Activated T-cell treated with anti-CD3 and anti-CD28 coated beads, Interleukin-2, amount 50 U/mL, for 4 hours (primary cell): ENCODE measurements at regions not wholly inside any gene's neighbourhood (a gene's known extent, or its start where the extent isn't known, plus 50 kb on each side); places are given as distances from the start of the nearest gene placed in this dataset.
"Not testable (repeated sequence)": the region's sequence is repeated elsewhere in the genome, so short reads cannot be mapped to it uniquely, and the experiment has no call there.

Experiments used
- ATAC-seq, 2 donors: fragments of 200-7000 bp; cut with Tn5 transposase; one replicate each; pipeline ENCODE4 v1.10.0; 2021
- DNase-seq: peaks from one replicate; pipeline ENCODE4 v3.0.0-alpha.2; 2020
- H3K27me3 Mint-ChIP-seq: one replicate; pipeline ENCODE4 v1.8.0; 2021; ENCODE audit warnings: low read depth, mixed read lengths
- H3K36me3 Mint-ChIP-seq: one replicate; pipeline ENCODE4 v1.8.0; 2022; ENCODE audit warnings: mixed read lengths; ENCODE audit not compliant: insufficient read depth
- H3K4me1 Mint-ChIP-seq: one replicate; pipeline ENCODE4 v1.8.0; 2021; ENCODE audit warnings: low read depth, mixed read lengths
- H3K4me3 Mint-ChIP-seq: one replicate; pipeline ENCODE4 v1.8.0; 2021; ENCODE audit warnings: mild to moderate bottlenecking, moderate library complexity, mixed read lengths
- H3K9me3 Mint-ChIP-seq: one replicate; pipeline ENCODE4 v1.8.0; 2021; ENCODE audit warnings: mixed read lengths

DNA sequence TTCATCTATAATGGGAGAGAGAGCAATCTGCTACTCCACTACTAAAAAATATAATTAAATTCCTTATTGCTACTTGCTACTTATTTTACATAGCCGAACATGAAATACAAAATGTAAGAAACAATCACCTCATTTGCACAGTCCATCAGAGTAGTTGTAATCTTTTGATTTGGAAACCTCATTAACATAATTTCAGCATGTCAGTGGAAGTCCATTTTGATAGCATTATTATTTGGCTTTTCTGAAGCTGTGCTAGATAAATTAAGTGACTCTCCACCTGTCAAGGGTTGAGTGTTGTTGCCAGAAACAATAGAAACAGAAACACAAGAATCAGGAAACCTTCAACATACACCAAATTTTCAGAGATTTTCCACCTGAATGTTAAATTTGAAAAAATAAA is 250.0 kb downstream of the RFPL4B start:
- ATAC-seq, result no peak
- H3K9me3 Mint-ChIP-seq, result peaks cover 15% of the 10 kb centered on the region
- H3K27me3 Mint-ChIP-seq, result no peaks in the 10 kb centered on the region

DNA sequence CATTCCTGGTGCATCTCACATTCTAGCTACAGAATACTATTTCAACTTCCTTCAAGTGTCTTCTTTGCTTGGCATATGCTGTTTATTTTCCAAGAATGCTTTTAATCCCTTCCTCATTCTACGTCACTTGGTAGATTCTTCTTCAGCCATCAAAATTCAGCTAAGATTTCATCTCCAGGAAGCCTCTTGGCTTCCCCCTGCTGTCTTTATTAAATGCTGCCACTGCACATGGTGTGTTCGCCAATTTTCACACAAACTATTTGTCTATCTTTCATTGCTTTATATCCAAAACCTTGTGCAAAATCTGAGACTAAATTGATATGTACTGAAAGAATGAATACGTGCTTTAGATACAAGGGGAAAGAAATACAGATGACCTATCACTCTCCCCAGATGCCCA is 253.0 kb downstream of the RFPL4B start:
- no peaks in the 10 kb centered on the region for H3K27me3 Mint-ChIP-seq
- H3K36me3 Mint-ChIP-seq, result no peaks in the 10 kb centered on the region
- DNase-seq (no peak), ATAC-seq (no peak)
- no peak overlapping the region for H3K4me3 Mint-ChIP-seq
- no peaks in the 10 kb centered on the region for H3K4me1 Mint-ChIP-seq
- H3K9me3 Mint-ChIP-seq, result no peaks in the 10 kb centered on the region

More for the DNA sequence above, 250.0 kb downstream of the RFPL4B start:
- DNase-seq, result no peak
- Mint-ChIP-seq H3K4me1 (no peaks in the 10 kb centered on the region), H3K4me3 (no peak overlapping the region), H3K36me3 (no peaks in the 10 kb centered on the region)

DNA sequence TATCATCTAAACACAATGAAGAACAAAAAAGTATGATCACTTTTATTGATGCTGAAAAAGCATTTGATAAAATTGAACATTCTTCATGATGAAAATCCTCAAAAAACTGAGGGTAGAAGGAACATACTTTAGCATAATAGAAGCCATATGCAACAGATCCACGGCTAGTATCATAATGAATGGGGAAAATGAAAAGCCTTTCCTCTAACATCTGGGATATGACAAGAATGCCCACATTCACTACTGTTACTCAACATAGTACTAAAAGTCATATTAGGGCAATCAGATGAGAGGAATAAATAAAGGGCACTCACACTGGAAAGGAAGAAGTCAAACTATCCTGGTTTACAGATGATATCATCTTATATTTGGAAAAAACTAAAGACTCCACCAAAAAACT is 256.6 kb downstream of the RFPL4B start:
- Mint-ChIP-seq H3K4me1 (no peaks in the 10 kb centered on the region), H3K36me3 (no peaks in the 10 kb centered on the region), H3K4me3 (no peak overlapping the region), H3K27me3 (no peaks in the 10 kb centered on the region), H3K9me3 (peaks cover 6% of the 10 kb centered on the region)
- DNase-seq, result no peak
- no peak for ATAC-seq

DNA sequence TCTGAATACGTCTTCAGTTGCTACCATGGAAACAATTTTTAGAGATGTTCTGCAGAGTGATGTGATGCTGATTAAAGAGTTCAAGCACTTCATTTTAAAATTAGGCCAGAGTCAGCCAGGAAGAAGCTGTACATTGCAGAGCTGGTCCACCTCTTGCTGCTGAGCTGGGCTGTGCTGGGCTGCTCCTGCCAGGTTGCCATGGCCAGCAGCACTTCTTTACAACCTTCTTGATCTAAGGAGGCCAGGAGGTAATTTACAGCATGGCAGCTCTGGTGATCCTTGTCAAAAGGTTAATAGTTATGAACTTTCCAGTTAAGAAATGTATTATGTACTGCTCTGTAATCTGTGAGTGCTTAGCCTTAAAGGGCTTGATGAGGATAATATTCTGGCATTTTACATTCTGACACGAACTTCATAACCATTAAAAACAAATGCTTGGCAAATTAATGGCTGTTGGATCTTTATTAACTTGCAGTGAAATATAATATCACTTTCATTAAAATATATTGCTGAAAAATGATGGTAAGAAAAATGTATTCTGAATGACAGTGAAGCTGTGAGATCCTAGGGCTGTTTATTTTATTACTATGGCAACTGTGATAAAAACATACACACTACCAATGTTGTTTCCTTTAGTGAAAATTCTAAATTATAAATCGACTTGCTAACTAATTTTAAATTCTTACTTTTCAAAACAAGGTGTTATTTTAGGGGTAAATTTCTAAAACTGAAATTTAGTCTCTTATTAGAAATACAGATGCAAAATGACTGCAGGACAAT is 259.7 kb downstream of the RFPL4B start:
- no peaks in the 10 kb centered on the region for H3K4me1 Mint-ChIP-seq
- H3K27me3 Mint-ChIP-seq, result no peaks in the 10 kb centered on the region
- no peak for DNase-seq

DNA sequence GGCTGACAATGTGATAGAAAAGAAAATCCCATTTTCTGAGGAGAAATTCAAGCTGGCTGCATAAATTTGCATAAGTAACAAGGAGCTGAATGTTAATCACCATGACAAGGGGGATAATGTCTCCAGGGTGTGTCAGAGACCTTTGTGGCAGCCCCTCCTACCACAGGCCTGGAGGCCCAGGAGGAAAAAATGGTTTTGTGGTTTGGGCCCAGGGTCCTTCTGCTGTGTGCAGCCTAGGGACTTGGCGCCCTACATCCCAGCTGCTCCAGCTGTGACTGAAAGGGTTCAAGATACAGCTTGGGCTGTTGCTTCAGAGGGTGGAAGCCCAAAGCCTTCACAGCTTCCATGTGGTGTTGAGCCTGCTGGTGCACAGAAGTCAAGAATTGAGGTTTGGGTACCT is 261.8 kb downstream of the RFPL4B start:
- H3K36me3 Mint-ChIP-seq, H3K4me1 Mint-ChIP-seq, H3K27me3 Mint-ChIP-seq, DNase-seq, ATAC-seq, H3K4me3 Mint-ChIP-seq: not testable (repeated sequence)
- peaks cover 25% of the 10 kb centered on the region for H3K9me3 Mint-ChIP-seq

More for the DNA sequence above, 259.7 kb downstream of the RFPL4B start:
- Mint-ChIP-seq H3K9me3 (peaks cover 20% of the 10 kb centered on the region), H3K36me3 (no peaks in the 10 kb centered on the region), H3K4me3 (no peak overlapping the region)
- ATAC-seq, result no peak

DNA sequence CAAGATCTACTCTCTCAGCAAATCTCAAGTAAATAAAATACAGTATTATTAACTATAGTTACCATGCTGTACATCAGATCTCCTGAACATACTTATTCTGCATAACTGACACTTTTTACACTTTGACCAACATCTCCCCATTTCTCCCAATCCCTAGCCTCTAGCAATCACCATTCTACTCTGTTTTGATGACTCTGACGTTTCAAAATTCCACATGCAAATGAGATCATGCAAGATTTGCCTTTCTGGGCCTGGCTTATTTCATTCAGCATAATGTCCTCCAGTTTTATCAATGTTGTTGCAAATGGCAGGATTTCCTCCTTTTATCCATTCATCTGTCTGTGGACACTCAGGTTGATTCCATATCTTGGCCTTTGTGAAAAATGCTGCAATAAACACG is 266.3 kb downstream of the RFPL4B start:
- H3K4me3 Mint-ChIP-seq, result no peak overlapping the region
- DNase-seq (no peak), ATAC-seq (no peak)
- no peaks in the 10 kb centered on the region for H3K36me3 Mint-ChIP-seq
- H3K27me3 Mint-ChIP-seq, result no peaks in the 10 kb centered on the region
- H3K4me1 Mint-ChIP-seq, result no peaks in the 10 kb centered on the region
- peaks cover 22% of the 10 kb centered on the region for H3K9me3 Mint-ChIP-seq

DNA sequence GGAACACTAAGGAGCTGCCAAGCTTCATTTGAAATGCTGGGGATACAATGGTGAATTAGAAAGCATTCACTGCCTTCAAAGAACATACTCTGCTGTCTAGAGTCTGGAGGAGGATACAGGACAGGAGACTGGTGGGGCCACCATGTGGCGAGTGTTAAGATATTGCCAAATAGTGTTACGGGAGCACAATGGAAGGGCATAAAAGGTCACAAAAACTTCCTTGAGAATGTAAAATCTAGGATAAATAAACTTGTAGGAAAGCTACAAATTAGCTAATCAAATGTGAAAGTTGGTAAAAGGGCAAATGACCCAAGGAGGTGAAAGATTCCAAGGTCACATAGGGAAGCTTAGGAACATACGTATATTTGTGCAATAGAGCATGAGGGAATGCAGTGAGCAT is 271.7 kb downstream of the RFPL4B start:
- no peak overlapping the region for H3K4me3 Mint-ChIP-seq
- DNase-seq (no peak), ATAC-seq (no peak)
- no peaks in the 10 kb centered on the region for H3K9me3 Mint-ChIP-seq
- H3K4me1 Mint-ChIP-seq, result no peaks in the 10 kb centered on the region
- H3K36me3 Mint-ChIP-seq, result no peaks in the 10 kb centered on the region
- H3K27me3 Mint-ChIP-seq, result no peaks in the 10 kb centered on the region

DNA sequence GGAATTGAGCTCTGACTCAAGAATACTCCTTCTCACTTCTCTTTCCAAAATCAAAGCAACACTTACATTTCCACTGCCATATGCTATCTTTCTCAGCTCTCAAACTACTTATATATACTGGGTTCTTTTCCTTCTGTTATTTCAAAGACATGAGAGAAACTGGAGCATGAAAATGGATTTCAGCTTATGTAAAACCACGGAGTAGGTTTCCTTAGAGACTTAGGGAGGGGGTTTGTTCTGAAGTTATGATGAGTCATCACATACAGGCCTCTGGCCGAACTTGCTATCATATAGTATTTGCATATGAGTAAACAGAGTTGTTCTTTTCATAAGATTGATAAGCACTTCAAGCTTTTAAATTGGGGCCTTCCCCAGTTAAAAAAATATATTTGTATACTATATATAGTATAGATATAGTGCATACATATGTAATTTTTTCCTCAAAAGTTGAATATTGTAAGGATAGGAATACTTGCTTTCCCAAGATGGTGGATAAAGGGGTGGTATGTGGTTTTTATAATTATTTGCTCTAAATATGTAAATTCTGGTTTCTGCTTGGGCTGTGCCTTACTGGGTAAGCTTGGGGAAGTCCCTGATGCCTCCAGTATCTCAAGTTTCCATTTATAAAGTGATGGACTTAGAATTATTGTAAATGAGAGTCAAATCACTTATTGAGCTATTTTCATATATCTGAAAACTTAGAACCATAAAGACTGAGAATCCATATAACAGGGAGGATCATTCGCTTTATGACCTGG is 273.9 kb downstream of the RFPL4B start:
- DNase-seq (no peak), ATAC-seq (no peak)
- no peaks in the 10 kb centered on the region for H3K4me1 Mint-ChIP-seq
- no peak overlapping the region for H3K4me3 Mint-ChIP-seq
- no peaks in the 10 kb centered on the region for H3K9me3 Mint-ChIP-seq
- H3K36me3 Mint-ChIP-seq, result no peaks in the 10 kb centered on the region
- no peaks in the 10 kb centered on the region for H3K27me3 Mint-ChIP-seq

DNA sequence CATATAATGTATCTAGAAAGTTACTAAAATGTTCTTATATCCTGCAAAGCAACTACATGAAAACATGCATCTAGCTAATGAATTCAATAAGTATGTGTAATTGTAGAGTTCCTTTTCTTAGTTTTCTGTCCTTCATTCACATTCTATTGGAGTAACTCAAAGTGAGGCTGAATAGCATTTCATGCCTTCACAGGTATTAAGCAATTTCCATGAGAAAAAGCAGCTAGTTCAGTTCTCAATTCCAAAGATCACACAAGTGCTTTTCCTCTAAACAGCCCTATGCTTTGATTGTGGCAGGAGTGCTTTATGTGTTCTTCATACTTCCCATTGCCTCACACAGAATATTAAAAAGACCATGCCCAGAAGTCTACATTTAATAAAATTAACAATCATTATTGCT is 274.9 kb downstream of the RFPL4B start:
- ATAC-seq (no peak), DNase-seq (no peak)
- no peak overlapping the region for H3K4me3 Mint-ChIP-seq
- H3K9me3 Mint-ChIP-seq, result no peaks in the 10 kb centered on the region
- no peaks in the 10 kb centered on the region for H3K4me1 Mint-ChIP-seq
- no peaks in the 10 kb centered on the region for H3K36me3 Mint-ChIP-seq
- peaks cover 2% of the 10 kb centered on the region for H3K27me3 Mint-ChIP-seq

DNA sequence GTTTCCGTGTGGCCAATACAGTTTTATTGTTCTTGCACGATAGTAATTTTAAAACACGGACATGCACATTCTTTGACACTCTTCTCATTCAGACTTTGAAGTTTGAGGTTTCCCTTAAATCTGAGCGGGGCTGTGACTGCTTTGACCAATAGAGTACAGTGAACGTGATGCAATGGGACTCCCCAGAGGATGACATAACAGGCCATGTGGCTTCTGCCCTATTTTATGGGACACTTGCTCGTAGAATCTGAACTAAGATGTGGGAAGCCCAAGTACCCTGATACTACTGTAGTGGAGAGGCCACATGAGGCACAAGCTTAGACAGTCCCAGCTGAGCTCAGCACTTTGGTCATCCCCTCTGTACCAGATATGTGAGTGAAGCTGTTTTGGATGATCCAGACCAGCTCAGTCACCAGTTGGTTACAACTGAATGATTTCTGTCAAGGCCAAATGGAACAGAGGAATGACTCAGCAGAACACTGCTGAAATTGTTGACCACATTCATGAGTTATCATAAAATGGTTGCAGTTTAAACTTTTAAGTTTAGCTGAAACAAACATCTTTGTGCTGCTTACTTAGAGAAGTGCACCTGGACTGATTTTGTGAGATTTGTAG is 279.4 kb downstream of the RFPL4B start:
- Mint-ChIP-seq H3K9me3 (no peaks in the 10 kb centered on the region), H3K36me3 (no peaks in the 10 kb centered on the region), H3K27me3 (peaks cover 2% of the 10 kb centered on the region), H3K4me1 (no peaks in the 10 kb centered on the region), H3K4me3 (no peak overlapping the region)
- ATAC-seq (no peak), DNase-seq (no peak)

DNA sequence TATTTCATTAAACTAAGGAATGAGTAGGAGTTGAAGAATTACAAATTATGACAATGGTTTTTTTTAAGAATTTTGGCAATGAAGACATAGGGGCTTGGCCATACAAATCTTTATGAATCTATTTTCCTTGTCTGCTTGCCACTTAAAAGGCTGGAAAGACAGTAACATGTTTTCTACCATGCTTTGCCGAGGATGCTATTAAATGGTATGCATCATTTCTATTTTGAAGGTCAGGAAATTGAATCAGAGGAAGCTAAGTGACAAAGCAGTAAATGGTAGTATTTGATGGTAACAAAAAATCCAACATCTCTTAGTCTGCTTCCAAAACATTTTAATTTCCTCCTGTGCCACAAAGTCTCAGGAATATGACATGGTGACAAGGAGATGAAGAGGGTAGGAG is 287.2 kb downstream of the RFPL4B start:
- DNase-seq (no peak), ATAC-seq (no peak)
- H3K4me1 Mint-ChIP-seq, result no peaks in the 10 kb centered on the region
- no peaks in the 10 kb centered on the region for H3K9me3 Mint-ChIP-seq
- no peaks in the 10 kb centered on the region for H3K36me3 Mint-ChIP-seq
- no peaks in the 10 kb centered on the region for H3K27me3 Mint-ChIP-seq
- H3K4me3 Mint-ChIP-seq, result no peak overlapping the region

DNA sequence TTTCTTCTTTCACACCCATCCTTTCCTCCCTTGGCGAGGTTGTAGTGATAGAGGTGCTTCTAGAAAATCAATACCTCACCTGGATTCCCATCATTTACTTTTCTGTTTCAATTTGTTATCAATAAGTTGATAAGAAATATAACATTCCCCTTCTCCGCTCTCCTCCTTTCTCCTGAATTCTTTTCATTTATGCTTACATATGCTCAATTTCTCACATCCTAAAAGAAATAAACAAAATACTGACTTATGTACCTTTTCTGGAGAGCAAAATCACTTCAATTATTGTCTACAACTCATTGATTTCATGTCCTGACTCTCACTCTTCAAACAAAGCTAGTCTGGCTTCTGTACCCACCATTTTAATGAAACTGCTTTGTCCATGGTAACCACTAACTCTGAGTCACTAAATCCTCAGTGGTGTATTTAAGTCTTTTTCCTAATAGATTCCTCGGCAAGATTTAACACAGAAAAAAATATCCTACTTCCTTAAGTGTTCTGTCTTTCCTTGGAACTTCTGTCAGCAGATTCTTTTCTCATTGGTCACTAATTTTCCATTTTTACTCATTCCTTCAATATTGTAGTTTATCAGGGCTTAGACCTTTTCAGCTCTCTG is 289.6 kb downstream of the RFPL4B start:
- ATAC-seq, result no peak
- Mint-ChIP-seq H3K4me3 (no peak overlapping the region), H3K4me1 (no peaks in the 10 kb centered on the region), H3K9me3 (no peaks in the 10 kb centered on the region), H3K27me3 (no peaks in the 10 kb centered on the region), H3K36me3 (no peaks in the 10 kb centered on the region)
- DNase-seq, result no peak

DNA sequence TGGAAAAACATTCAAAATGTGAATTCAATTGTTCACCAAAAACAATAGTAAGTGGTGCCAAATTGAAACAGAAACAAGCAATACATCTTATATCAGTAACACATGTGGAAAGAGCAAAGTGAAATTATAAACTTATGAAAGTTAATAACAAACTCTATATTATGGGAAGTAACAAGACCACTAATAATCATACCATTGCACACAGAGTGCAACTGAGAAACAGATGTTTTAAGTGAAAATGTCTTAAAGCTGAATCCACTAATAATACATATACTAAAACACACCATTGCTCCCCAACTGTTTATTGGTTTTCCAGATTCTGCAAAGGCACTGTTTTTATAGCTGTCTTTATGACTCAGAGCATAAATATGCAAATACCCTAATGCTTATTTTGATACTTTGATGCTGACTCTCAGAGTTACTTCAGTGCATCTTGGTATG is 292.3 kb downstream of the RFPL4B start:
- Mint-ChIP-seq H3K27me3 (no peaks in the 10 kb centered on the region), H3K9me3 (no peaks in the 10 kb centered on the region), H3K4me3 (no peak overlapping the region), H3K4me1 (no peaks in the 10 kb centered on the region), H3K36me3 (no peaks in the 10 kb centered on the region)
- DNase-seq (no peak), ATAC-seq (no peak)

DNA sequence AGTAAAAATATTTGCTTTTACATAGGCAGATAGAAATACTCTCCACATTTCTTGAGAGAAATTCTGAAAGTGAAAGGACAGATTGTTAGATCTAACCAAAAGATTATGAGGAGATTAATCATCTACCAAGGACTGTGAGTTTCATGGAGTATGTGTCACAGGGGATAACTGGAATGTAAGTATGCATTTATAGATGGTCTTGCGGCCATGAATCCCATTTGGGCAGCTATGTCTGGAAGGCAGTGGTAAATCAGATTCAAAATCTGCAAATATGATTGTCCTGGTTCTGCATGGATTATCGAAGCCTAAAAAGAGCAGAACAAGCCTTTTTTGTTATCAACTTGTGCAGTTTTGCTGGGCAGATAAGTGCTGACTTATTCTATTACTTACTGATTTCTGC is 293.8 kb downstream of the RFPL4B start:
- no peak overlapping the region for H3K4me3 Mint-ChIP-seq
- H3K27me3 Mint-ChIP-seq, result no peaks in the 10 kb centered on the region
- DNase-seq, result no peak
- no peak for ATAC-seq
- H3K36me3 Mint-ChIP-seq, result no peaks in the 10 kb centered on the region
- H3K4me1 Mint-ChIP-seq, result no peaks in the 10 kb centered on the region
- H3K9me3 Mint-ChIP-seq, result no peaks in the 10 kb centered on the region
